ENCODE measurements at regions not wholly inside any gene's neighbourhood (a gene's known extent, or its start where the extent isn't known, plus 50 kb on each side); places are given as distances from the start of the nearest gene placed in this dataset.

DNA sequence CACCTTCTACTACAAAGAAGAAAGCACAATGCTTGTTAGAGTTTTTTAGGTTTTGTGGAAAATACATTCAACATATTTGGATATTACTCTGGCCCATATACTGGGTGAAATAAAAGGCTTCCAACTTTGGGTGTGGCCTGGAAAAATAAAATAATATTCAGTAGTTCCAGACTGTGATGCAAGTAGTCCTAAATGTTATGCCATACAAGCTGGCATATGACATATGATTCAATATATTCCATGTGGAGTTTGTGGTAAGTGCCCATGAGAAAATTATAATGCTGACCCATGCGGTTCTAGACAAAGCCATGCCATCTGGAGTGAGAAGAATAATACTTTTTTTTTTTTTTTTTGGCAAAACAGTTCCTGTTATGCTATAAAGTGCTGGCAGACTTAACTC lies 683.3 kb downstream of the LUZP2 start:
- TF ChIP-seq, protein P1, sequence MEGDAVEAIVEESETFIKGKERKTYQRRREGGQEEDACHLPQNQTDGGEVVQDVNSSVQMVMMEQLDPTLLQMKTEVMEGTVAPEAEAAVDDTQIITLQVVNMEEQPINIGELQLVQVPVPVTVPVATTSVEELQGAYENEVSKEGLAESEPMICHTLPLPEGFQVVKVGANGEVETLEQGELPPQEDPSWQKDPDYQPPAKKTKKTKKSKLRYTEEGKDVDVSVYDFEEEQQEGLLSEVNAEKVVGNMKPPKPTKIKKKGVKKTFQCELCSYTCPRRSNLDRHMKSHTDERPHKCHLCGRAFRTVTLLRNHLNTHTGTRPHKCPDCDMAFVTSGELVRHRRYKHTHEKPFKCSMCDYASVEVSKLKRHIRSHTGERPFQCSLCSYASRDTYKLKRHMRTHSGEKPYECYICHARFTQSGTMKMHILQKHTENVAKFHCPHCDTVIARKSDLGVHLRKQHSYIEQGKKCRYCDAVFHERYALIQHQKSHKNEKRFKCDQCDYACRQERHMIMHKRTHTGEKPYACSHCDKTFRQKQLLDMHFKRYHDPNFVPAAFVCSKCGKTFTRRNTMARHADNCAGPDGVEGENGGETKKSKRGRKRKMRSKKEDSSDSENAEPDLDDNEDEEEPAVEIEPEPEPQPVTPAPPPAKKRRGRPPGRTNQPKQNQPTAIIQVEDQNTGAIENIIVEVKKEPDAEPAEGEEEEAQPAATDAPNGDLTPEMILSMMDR (IDR thresholded peaks at IDR 0.05), result no peak
- TF ChIP-seq POLR2A (IDR thresholded peaks at IDR 0.05), result no peak

Measured in upper lobe of left lung (tissue), 4 donors.